ENCODE measurements at regions not wholly inside any gene's neighbourhood (a gene's known extent, or its start where the extent isn't known, plus 50 kb on each side); places are given as distances from the start of the nearest gene placed in this dataset.

GRCh38 chr18:22604390-22604985 lies 186.8 kb upstream of the CTAGE1 start:
- TF ChIP-seq CTCF (conservative IDR thresholded peaks at IDR 0.05; ENCODE audit: low read depth, low read length) (no peak), EZH2 (IDR thresholded peaks at IDR 0.05; ENCODE audit: borderline replicate concordance, low read depth, low read length, poor library complexity, severe bottlenecking) (no peak)
